ENCODE measurements at regions not wholly inside any gene's neighbourhood (a gene's known extent, or its start where the extent isn't known, plus 50 kb on each side); places are given as distances from the start of the nearest gene placed in this dataset.

- no peaks in the 10 kb centered on the region for H3K36me3 ChIP-seq
- H4K20me1 ChIP-seq (ENCODE audit: low read depth): no peaks in the 10 kb centered on the region
- no peak overlapping the region for H3K27ac Mint-ChIP-seq
- H3K79me2 ChIP-seq (ENCODE audit: low read depth): no peaks in the 10 kb centered on the region
- no peaks in the 10 kb centered on the region for H3K9me3 ChIP-seq (ENCODE audit: low read depth)
- no peaks in the 10 kb centered on the region for H3K36me3 Mint-ChIP-seq
- H3K27ac ChIP-seq: no peak overlapping the region
- no peak overlapping the region for H3K9ac ChIP-seq
- H3K4me1 ChIP-seq: no peaks in the 10 kb centered on the region
- no peak for TF ChIP-seq CTCF (IDR thresholded peaks at IDR 0.05)
- no peak for TF ChIP-seq EZH2 (IDR thresholded peaks at IDR 0.05)
- no peak for TF ChIP-seq EZH2phosphoT487 (IDR thresholded peaks at IDR 0.05)
- H3K4me3 Mint-ChIP-seq: no peak overlapping the region
- H2AFZ ChIP-seq (replicated peaks): no peak overlapping the region
- H3K9me3 Mint-ChIP-seq: peaks cover under 1% of the 10 kb centered on the region
- H3K27me3 Mint-ChIP-seq (ENCODE audit: insufficient read depth, low read depth): peaks cover 2% of the 10 kb centered on the region
- H3K4me1 Mint-ChIP-seq: no peaks in the 10 kb centered on the region
- DNase-seq (ENCODE audit: low spot score): no peak
- H3F3A ChIP-seq (ENCODE audit: low read depth): no peaks in the 10 kb centered on the region
- H3K4me3 ChIP-seq: no peak overlapping the region
- no peak overlapping the region for H3K4me2 ChIP-seq
- H3K27me3 ChIP-seq: no peaks in the 10 kb centered on the region
Observed at GRCh38 chr6:23370051-23370450, 756.0 kb upstream of the NRSN1 start.

DNA sequence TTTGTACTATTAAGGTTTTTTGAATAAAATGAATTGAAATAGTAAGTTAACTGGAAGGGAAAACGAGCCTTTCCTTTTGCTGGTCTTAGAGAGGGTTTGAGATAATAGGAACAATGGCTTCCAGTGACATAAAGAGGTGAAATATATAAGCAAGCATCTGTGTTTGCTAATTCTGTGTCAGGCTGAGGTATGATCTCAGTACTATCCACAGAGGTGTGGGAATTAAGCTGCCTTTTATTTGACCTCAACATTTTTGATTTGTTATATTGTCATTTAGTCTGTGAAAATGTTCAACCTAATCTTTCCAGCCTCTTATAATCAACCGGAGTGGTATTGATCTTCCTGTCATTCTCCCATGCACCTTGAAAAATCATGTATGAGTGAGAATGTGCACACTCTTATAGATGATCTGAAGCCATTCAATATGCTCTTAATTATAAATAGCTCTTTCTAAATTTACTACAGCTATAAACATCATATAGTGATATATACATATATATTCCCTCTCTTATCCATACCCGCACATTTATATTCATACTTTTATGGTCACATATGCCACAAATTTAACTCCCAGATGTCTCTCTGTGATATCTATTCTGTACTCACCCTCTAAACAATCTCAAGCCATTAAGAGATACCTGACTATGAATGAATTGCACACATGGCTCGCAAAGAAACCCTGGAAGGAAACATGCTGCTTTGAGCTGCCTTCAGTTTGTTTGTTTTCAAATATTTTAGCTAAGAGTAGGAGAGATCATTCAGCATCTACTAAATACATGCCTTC is 754.7 kb upstream of the NRSN1 start:
- Histone ChIP-seq H3K4me2 (no peak overlapping the region), H3K9ac (no peak overlapping the region), H3K36me3 (no peaks in the 10 kb centered on the region), H3K27ac (no peak overlapping the region), H3K79me2 (ENCODE audit: low read depth) (no peaks in the 10 kb centered on the region), H3K4me3 (no peak overlapping the region), H3K4me1 (no peaks in the 10 kb centered on the region), H4K20me1 (ENCODE audit: low read depth) (no peaks in the 10 kb centered on the region), H3K9me3 (ENCODE audit: low read depth) (no peaks in the 10 kb centered on the region), H2AFZ (replicated peaks) (peak overlapping the region; percentile 40), H3K27me3 (no peaks in the 10 kb centered on the region), H3F3A (ENCODE audit: low read depth) (no peaks in the 10 kb centered on the region)
- Mint-ChIP-seq H3K36me3 (no peaks in the 10 kb centered on the region), H3K27ac (no peak overlapping the region), H3K4me3 (no peak overlapping the region), H3K4me1 (no peaks in the 10 kb centered on the region), H3K27me3 (ENCODE audit: insufficient read depth, low read depth) (peaks cover 2% of the 10 kb centered on the region), H3K9me3 (no peaks in the 10 kb centered on the region)
- TF ChIP-seq CTCF (IDR thresholded peaks at IDR 0.05) (no peak), EZH2phosphoT487 (IDR thresholded peaks at IDR 0.05) (no peak), EZH2 (IDR thresholded peaks at IDR 0.05) (no peak)
- DNase-seq (ENCODE audit: low spot score): no peak

GRCh38 chr6:23377830-23378229 is 748.2 kb upstream of the NRSN1 start:
- DNase-seq (ENCODE audit: low spot score): no peak
- Histone ChIP-seq H4K20me1 (ENCODE audit: low read depth) (no peaks in the 10 kb centered on the region), H3K4me1 (no peaks in the 10 kb centered on the region), H3K36me3 (no peaks in the 10 kb centered on the region), H3K27me3 (no peaks in the 10 kb centered on the region), H2AFZ (replicated peaks) (no peak overlapping the region), H3K27ac (no peak overlapping the region), H3F3A (ENCODE audit: low read depth) (no peaks in the 10 kb centered on the region), H3K4me3 (no peak overlapping the region), H3K9me3 (ENCODE audit: low read depth) (no peaks in the 10 kb centered on the region), H3K9ac (no peak overlapping the region), H3K79me2 (ENCODE audit: low read depth) (no peaks in the 10 kb centered on the region), H3K4me2 (no peak overlapping the region)
- no peaks in the 10 kb centered on the region for H3K9me3 Mint-ChIP-seq
- TF ChIP-seq CTCF (IDR thresholded peaks at IDR 0.05): no peak
- TF ChIP-seq EZH2 (IDR thresholded peaks at IDR 0.05): no peak
- no peak for TF ChIP-seq EZH2phosphoT487 (IDR thresholded peaks at IDR 0.05)
- H3K27me3 Mint-ChIP-seq (ENCODE audit: insufficient read depth, low read depth): no peaks in the 10 kb centered on the region
- H3K4me3 Mint-ChIP-seq: no peak overlapping the region
- no peaks in the 10 kb centered on the region for H3K4me1 Mint-ChIP-seq
- no peaks in the 10 kb centered on the region for H3K36me3 Mint-ChIP-seq
- H3K27ac Mint-ChIP-seq: no peak overlapping the region

Data from neural progenitor cell (in vitro differentiated cells).